HG03342 (cell line): ENCODE measurements at regions not wholly inside any gene's neighbourhood (a gene's known extent, or its start where the extent isn't known, plus 50 kb on each side); places are given as distances from the start of the nearest gene placed in this dataset.

Source experiments
- ATAC-seq: cut with Tn5 transposase; IDR thresholded peaks from one replicate; pipeline ENCODE4 v1.9.1; 2021; ENCODE audit warnings: mild to moderate bottlenecking, moderate library complexity; ENCODE audit not compliant: unreplicated experiment

DNA sequence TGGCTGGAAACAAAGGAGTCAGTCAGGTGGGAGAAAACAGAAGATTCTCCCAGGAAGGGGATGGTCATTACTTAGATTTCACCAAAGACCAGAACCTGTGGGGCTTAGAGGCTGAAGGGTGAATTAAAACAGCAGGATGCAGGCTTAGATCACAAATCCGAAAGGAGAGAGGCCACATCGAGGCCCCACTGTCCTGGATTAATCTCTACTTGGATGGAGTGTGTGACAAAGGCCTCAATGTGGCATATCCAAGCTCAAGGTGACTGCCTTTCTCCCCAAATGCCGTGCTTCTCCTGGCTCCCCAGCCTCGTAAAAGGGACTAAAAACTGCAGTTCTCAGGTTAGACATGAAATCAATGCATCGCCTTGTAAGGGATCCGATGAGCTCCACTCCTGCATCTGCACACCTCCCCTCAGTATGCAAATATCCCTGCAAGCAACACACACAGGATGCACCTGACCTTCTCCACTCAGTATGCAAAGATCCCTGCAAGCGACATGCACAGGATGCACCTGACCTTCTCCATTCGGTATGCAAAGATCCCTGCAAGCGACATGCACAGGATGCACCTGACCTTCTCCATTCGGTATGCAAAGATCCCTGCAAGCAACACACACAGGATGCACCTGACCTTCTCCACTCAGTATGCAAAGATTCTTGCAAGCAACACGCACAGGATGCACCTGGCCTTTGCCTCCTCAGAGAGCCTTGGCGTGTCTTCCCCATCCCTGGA is 447.4 kb downstream of the BRD1 start:
- no peak for ATAC-seq

DNA sequence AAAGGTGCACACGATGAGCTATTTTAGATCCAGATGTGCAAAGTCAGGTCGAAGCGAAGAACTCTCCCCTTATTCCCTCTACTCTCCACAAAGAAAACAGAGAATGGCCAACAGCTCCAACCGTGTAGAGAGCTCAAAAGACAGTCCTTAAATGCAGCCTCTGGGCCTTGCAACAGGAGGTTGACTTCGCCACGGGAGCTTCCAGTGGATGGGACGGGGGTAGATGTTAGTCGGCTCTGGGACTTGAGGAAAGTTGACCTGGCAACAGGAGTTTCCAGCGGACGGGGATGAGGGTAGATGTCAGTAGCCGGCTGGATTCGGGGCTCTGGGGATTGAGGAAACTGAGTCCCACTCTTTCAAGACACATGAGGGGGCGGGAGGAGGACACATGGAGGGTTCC is 450.4 kb downstream of the BRD1 start:
- no peak for ATAC-seq

DNA sequence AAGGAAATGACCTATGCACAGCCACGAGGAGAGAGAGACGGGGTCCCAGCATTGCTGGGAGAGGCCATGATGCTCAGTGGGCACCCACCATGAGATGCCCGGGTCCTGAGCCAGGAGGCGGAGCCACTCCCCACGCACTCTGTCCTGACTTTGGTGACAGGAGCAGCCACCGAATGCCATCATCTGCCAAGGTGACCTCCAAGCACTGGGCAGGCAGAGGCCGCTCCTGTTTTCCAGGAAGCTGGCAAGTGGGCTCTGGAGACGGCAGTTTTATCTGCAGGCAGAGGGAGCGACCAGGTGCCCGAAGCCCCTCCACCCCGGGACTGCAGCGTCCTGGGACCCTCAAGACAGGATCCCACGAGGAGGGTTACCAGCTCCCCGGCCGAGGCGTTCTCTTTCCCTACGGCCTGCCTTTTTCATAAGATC is 453.9 kb downstream of the BRD1 start:
- no peak for ATAC-seq

DNA sequence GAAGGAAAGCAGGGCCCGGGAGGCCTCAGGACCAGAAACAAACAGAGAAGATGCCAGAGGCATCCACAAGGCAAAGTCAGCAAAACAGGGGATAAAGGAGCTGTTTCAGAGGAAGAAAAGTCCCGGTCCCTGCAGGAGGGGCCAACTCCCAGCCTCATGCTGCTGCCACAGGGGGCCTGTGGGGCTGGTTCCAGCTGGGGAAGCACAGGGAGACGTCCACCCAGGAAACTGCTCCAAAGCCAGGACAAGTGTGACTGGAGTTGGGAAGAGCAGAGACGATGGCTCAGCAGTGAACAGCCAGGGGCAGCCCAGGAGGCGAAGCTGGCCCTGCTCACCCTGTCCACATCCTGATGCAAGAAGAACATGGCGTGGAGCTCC is 454.4 kb downstream of the BRD1 start:
- no peak for ATAC-seq

DNA sequence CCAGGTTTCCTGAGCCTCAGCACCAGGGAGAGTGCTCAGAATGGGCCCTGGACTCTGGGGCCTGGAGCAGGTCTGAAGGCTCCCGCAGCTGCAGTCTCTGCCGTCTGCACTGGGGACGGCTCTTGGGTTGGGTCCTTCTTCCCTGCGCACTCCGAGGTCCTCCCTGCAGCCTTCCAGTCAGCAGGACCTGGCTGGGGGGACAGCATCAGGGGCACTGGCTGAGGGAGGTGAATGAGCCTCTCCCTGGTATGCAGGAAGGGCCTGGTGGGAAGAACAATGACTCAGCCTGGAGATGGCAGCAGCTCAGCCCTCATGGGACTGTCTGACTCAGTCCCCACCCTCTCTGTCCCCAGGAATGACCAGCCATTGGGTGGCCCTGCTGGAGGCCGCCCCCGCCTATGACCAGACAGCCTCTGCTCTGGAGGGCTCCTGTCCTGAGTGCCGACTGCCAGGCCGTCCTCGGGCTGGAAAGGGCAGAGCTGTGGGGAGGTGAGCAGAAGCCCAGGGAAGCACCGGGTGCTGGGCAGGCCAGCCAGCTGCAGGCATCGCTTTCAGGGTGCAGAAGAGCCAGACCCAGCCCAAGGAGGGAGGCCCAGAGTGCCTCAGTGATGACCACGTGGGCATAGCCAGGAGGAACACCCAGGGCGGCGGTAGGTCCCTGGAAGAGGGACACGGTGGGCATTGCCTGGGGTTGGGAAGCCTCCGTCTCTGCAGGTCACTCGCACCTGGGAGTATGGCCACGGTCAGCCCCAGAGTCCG is 455.0 kb downstream of the BRD1 start:
- no peak for ATAC-seq

DNA sequence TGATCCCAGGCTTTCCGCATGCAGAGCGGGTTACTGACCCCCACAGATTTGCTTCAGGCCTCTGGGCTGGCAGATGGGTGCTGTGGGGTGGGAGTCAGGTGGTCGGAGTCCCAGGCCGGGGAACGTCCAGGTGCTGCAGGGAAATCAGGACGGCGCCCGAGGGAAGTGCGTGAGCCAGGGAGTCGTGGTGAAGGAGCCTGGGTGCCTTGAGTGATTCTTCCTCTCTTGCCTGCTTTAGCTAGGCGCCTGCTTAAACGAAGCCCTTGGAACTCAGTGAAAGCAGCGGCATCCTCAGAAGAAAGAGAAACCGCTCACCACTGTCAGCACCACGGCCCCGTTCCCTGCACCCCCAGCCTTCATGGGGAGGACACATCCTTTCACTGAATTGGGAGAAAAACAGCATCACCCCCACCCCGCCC is 455.6 kb downstream of the BRD1 start:
- ATAC-seq: no peak

DNA sequence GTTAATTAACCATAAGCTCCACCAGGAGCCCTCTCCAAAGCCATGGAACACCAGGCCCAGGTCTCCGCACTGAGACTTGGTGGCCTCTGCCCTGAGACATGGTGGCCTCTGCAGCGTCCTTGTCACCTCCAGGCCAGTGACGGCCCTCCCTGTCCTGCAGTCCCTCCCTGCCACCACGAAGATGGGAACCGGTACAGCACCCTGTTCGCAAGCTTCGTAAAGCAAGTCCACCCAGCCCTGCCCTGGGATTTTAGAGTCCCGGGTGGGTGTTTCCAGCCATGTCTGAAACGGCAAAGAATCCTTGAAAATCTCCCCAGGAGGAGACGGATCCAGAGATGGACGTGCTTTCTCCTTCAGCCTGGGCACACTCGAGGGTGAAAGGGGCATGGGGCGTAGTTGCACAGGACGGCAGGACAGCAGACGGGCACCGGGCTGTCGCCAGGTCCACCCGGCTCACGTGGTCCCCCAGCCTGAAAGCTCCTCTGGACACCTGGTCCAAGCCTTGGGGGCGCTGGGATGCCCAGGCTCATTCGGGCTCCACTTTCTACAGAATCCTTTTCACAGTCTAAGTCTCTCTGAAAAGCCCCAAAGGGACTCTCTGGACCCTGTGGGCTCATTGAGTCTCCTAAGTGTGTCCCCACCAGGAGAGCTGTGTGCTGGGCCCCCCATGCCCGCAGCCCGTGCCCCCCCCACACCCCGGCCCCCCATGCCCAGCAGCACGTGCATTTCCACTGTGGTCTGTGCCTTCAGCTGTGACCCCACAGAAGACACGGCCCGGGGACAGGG is 456.2 kb downstream of the BRD1 start:
- ATAC-seq: no peak

DNA sequence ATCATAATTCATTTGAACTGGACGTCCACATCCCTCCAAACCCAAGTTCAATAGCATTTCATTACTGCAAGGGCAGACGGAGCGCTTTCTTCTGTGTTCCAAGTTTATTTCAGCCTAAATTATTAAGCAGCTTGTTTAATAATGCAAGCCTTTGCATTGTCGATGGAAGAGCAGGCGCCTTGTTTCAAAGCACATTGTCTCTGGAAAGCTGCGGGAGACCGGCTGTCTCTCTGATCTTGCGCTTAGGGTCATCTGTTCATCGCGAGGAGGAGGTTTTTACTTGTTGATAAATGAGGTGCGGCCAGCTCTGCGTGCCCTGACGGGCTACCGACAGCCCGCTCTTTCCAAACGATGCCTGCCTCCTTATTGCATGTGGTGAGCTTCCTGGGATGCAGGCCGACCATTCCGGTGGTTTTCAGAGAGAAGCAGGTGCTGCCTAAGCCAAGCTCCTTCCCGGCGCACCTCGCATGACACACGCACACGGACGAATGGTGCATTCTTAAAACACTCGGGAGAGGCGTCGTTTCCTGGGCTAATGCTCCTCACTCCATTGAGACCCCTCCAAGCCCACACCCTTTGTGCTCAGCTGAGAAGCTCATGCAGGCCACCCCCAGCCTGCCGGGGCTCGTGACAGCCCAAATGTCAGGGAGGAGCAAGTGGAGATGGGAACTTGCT is 456.9 kb downstream of the BRD1 start:
- no peak for ATAC-seq

DNA sequence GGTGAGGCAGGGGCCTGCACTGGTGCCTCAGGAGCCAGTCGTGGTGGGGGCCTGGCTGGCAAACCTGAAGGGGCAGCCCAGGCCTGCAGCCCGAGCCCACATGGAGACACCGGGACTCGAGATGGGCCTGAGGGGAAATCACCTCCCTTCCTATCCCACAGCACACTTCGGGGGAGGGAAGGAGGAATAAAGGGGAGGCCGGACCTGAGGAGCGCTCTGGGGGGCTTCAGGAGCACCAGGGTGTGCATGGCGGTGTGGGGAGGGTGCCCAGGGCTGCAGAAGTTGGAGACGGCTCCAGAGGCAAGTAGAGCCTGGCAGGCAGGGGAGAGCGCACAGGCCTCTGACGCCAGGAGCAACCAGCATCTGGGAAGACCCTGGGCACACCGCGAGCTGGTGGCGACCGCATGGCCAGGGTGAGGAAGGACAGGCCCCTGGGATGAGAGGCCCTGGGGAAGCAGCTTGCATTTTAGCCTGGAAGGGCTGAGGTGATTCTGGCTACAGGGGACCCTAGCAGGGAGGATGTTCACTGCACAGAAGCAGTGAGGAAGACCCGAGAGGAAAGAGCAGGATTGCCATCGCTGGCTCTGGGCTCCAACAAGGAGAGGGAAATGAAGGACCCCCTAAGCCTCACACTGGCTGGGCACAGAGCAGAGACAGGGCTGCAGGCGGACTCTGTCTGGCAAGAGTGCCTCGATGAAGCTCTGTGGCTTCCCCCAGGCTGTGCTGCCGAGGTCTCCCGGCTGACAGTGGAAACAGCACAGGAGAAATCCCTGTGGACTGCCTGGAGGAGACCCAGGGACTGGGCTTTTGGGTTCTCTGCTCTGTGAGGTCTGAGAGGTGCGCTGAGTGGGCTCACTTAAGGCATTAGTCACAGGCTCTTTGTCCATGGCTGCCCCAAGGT is 457.7 kb downstream of the BRD1 start:
- no peak for ATAC-seq

DNA sequence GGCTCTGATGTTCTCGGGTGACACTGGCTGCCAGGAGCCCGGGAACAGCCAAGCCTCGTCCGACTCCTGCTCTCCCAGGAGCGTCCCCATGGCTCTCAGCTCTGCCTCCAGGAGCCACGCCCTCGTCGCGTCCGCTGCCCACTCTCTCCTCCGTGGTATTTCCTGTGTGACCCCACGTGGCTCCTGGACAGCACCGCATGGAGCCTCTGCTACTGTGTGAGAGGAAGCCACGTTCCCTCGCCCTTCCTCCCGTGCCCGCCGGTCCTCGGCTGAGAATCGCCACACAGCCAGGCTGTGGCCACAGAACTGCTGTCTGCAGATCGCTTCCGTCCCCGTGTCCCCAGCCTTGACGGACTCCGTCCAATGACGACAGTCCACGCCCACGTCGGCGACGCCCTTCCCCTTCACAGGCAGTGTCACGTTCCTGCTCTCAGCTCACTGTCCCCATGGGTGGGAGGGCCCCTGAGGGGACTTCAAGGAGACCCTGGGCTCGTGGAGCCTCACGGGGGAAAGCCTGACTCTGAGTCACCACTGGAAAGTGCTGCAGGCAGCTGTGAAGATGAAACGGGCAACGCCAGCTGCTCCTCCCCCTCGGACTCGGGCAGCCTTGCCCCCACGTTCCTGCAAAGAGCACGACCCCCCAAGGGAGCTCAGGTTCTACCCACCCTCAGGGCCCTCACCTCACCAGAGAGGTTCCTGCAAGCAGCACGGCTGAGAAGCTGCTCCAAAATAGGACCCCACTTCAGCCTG is 458.5 kb downstream of the BRD1 start:
- no peak for ATAC-seq

DNA sequence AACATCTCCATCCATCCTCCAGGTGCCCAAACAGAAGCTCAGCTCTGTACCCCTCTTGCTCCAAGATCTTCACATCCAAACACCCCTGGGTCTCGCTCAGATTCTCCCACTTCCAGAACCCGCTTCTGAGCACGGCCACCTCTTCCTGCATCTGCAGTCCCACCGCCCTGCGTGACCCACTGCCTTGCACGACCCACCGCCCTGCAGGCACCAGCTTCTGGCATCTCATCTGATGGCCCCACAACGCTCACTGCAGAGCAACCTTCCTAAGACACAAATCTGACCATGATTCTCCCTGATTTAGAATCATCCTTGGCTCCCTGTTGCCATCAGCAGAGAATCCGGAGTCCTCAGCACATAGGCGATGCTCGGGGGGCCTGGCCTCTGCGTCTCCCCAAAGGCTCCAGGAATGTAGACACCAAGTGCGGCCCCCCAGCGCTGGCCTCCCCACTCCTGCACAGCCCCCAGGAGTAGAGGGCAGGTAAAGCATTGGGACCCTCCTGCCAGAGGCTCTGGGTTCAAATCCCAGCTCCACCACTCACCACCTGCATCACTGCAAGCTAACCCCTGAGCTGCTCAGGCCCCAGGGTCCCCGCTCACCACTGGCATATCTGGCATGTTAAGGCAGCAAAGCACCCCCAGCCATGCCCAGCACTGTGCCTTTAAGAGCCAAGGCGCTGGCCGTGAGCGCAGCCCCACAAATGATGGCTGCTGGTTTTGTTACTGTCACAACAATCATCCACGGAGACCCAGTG is 459.3 kb downstream of the BRD1 start:
- no peak for ATAC-seq

DNA sequence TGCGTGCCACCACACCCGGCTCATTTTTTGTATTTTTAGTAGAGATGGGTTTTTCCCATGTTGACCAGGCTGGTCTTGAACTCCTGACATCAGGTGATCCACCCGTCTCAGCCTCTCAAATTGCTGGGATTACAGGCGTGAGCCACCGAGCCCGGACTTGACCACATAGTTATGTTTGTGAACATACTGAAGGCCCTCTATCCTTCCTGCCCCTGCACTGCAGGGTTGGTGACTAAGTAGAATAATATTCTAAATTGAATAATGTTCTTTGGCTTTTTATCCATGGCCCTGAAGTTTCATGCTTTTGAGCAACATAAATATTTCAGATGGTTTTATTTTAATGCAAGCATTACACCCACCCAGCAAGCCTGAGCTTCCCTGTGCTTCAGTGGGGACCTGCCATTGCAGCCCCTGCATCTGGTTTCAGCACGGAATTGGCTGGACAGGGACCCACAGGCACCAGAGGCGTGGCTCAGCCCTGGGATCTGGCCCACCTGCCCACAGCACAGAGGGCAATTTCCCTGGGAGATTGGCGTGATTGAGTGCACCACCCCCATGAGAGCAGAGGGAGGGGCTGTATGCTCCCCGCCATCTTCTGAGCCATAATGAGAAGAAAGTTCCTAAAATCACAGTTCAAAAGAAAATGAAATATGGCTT is 460.5 kb downstream of the BRD1 start:
- ATAC-seq: no peak

DNA sequence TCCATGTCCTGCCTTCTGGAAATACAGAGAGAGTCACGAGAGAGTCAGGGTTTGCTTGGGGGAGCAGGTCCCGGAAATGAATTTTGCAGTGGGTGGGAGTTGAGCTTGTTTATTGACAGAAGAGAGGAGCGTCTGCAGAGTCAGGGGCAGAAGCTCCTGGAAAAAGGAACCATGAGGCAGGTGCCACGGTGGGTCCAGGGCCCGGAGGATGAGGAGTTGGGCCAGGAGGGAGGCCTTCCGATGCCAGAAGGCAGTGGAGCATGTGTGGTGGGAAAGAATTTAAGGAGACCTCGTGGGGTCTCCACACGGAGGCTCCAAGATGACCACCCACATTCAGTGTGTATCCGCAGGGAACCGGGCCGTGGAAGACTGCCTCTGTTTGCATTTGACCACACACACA is 461.2 kb downstream of the BRD1 start:
- ATAC-seq: no peak

DNA sequence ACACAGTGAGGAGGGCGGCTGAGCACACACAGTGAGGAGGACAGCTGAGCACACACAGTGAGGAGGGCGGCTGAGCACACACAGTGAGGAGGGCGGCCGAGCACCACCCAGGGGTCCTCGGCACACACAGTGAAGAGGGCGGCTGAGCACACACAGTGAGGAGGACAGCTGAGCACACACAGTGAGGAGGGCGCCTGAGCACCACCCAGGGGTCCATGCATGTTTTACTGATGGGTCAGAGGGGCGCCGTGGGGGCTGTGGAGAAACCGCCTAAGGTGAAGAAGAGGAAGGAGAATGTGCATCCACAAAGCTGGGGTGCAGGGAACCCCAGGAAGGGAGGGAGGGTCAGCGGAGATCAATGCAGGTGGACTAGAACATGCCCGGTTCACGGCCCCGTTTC is 461.8 kb downstream of the BRD1 start:
- no peak for ATAC-seq

DNA sequence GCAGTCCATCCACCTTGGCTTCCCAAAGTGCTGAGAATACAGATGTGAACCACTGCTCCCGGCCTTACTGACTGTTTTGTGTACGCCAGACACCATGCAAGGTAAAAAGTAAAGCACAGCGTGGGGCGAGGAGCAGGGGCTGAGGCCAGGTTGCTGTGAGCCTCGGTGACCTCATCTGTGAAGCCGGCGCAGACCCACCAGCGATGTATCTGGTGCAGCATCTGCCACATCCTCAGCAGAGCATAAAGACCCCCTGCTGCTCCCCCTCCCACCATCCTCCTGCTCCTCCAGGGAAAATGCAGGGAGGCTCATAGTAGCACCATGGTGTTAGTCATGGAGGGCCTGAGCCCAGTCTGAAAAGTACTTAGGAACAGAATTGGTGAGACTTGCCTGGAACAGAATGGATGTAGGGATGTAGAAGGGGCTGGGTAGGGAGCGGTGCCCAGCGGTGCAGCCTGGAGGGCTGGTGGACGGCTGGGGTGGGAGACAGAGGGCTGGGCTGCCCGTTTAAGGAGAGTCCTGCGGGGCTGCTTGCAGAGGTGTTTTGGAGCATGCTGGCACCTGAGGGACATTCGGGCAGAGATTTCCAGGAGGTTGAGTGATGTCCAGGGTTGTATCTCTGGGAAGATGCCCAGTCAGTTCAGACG is 462.4 kb downstream of the BRD1 start:
- ATAC-seq: no peak

DNA sequence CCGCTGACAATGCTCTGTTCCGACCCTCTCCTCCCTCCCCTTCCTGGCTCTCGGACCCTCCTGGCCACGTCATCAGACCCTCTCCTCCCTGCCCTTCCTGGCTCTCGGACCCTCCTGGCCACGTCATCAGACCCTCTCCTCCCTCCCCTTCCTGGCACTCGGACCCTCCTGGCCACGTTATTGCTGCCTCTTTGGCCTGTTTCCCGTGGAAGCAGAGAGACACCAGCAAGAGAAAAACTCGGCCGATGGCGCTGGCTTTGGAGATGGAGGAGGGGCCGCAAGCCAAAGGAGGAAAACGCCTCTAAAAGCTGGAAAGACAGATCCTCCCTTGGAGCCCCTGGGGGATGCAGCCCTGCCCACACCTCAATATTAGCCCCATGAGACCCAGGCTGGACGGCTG is 463.3 kb downstream of the BRD1 start:
- no peak for ATAC-seq

DNA sequence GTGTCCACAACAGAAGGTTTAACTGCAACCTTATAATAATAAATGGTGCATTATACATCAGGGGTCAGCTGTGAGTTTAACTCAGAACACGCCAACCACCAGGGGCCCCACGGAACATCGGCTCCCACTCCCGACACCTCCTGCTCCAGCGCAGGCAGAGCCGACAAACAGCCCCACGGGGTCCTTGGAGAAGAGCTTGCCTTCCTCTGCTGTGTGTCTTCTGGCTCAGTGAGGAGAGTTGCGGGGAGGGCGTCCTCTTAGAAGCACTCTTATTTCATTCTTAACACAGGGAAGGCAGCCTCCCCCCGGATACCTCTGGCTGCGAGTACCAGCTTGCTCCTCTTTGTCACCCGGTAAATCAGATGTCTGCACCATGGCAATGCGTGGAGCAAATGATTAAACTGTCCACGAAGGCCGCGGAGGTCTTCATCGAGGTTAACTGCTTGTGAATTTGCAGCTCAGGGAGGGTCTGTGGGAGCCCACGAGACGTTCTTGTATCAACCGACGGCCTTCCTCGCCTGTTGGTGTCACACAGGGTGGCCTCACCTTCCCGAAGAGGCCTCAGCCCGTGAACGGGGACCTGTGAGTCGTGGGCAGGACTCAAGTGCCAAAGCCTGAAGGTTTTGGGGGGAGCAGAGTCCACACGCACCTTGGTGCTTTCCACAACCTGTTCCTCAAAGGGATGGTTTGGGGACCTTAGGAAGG is 464.0 kb downstream of the BRD1 start:
- no peak for ATAC-seq
